GM13977 (cell line): ENCODE measurements at regions not wholly inside any gene's neighbourhood (a gene's known extent, or its start where the extent isn't known, plus 50 kb on each side); places are given as distances from the start of the nearest gene placed in this dataset.

Source experiments
- DNase-seq: peaks from one replicate; pipeline ENCODE4 v3.0.0; 2012; ENCODE audit warnings: low spot score
- in situ Hi-C: fragments of 300-500 bp; cut with MboI; formaldehyde crosslinking; loops from one replicate; pipeline ENCODE4 v1.12.0; 2022; ENCODE audit warnings: low sequenced_read_pairs, low pct_unique_long_range_greater_than_20kb, mixed read lengths, inconsistent platforms; ENCODE audit not compliant: unreplicated experiment
- TF ChIP-seq, protein P1 (sequence below): IDR thresholded peaks from 2 replicates; pipeline ENCODE4 v1.5.1; 2012; ENCODE audit warnings: mild to moderate bottlenecking, control low read depth; ENCODE audit not compliant: insufficient read depth; ENCODE audit errors: extremely low read depth, missing control alignments

DNA sequence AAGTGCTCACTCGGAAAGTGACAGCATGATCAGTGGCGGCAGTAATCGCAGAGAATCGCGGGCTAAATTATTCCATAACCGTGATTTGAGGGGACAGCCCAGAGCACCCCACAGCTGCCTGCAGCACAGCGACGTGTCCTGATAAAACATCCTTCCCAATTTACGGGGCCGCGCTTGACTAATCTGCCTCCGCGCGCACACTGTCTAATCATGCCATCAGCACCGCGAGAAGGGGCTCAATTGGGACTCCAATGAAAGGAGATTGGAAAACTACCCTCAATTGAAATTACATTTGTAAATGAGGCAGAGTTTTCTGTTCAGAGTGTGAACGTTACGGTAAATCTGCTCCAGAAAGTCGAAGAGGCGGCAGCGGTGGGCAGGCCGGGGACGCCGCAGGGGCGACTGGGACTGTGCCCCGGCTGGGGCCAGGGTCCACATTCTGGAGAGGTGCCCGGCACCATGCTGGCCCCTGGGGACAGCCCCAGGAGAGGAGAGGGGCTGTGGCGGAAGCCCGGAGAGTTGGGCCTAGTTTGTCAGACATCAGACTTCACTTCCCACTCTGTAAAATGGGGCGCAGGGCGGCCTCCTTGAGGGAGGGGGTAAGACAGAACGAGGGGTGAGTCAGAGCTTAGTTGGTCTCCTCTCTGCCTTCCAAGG, 107.7 kb downstream of the FAM53A start:
- in situ Hi-C loops: no loop called here
- DNase-seq: no peak
- TF ChIP-seq, protein P1, sequence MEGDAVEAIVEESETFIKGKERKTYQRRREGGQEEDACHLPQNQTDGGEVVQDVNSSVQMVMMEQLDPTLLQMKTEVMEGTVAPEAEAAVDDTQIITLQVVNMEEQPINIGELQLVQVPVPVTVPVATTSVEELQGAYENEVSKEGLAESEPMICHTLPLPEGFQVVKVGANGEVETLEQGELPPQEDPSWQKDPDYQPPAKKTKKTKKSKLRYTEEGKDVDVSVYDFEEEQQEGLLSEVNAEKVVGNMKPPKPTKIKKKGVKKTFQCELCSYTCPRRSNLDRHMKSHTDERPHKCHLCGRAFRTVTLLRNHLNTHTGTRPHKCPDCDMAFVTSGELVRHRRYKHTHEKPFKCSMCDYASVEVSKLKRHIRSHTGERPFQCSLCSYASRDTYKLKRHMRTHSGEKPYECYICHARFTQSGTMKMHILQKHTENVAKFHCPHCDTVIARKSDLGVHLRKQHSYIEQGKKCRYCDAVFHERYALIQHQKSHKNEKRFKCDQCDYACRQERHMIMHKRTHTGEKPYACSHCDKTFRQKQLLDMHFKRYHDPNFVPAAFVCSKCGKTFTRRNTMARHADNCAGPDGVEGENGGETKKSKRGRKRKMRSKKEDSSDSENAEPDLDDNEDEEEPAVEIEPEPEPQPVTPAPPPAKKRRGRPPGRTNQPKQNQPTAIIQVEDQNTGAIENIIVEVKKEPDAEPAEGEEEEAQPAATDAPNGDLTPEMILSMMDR: no peak

- in situ Hi-C loops: no loop called here
- TF ChIP-seq, protein P1: no peak
- no peak for DNase-seq
Measured at GRCh38 chr4:1575418-1576303, 108.5 kb downstream of the FAM53A start.

DNA sequence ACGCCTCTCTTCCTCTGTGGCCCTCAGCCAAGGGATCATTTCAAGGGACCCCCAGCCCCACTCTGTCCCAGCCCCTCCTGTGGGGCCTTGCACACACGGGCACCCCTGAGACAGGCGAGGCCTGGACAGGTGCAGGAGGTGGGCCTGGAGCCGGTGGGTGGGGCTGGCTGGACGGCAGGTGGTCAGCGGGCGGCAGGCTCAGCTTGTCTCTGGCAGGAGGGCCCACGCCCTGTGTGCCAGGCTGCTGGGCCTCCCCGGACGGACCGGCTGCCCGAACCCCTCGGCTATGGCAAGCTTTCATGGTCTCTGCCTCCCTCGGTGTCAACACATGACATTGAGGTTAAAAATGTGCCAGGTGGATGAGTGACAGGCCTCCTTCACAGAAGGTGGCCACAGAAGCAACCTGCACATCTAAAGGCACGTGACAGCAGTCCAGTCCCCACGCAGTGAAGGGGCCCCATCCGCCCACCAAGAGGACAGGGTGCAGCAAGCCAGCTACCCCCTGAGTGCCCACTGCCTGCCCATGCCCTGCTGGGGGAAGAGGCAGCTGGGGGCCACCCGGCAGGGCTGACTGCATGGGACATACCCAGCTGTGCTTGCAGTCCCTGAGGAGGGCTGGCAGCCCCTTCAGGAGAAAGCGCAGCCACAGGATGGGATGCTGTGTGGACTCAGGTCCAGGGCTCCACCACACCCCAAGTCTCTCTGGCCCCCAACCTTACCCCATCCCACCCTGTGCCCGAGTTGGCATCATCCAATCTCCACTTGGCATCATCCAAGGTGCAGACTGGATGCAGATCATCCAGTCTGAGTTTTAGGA, 109.3 kb downstream of the FAM53A start:
- DNase-seq: no peak
- in situ Hi-C loops: no loop called here
- TF ChIP-seq, protein P1: no peak

GRCh38 chr4:1573830-1574459, 110.2 kb downstream of the FAM53A start:
- in situ Hi-C loops: no loop called here
- TF ChIP-seq, protein P1: no peak
- DNase-seq: no peak

DNA sequence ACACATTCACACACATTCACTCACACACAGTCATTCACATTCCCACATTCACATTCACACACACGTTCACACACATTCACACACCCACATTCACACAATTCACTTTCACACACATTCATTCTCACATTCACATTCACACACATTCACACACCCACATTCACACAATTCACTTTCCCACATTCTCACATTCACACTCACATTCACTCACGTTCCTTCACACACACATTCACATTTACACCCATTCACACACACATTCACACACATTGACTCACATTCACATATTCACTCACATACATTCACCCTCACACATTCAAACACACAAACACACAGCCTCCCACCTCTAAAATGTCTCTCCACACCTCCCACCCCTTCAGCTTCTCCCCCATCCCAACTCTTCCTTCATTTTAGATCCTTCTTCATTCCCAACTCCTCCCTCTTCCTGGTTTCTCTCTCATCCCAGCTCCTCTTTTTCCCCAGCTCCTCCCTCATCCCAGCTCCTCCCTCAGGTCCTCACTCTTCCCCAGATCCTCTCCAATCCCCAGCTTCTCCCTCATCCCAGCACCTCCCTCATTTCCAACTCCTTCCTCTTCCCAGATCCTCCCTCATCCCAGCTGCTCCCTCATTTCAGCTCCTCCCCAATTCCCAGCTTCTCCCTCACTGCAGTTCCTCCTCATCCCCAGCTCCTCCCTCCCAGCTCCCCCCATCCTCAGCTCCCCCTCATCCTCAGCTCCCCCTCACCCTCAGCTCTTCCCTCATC, 111.0 kb downstream of the FAM53A start:
- no peak for DNase-seq
- TF ChIP-seq, protein P1: no peak
- in situ Hi-C loops: no loop called here
